Bronchial epithelial cell (primary cell): ENCODE measurements at regions not wholly inside any gene's neighbourhood (a gene's known extent, or its start where the extent isn't known, plus 50 kb on each side); places are given as distances from the start of the nearest gene placed in this dataset.

Experiments
- DNase-seq: peaks from one replicate; pipeline ENCODE4 v3.0.0-alpha.2; 2010; ENCODE audit warnings: low read depth
- FAIRE-seq: peaks from 2 replicates; lab custom pipeline; 2011; peaks lifted over from hg19 to GRCh38; lab: Jason Lieb, UNC
- H3K27me3 ChIP-seq: 2 replicates; pipeline ENCODE4 v1.5.1; 2011; ENCODE audit warnings: low read length; ENCODE audit not compliant: control insufficient read depth, insufficient read depth
- H3K36me3 ChIP-seq: 2 replicates; pipeline ENCODE4 v1.5.1; 2011; ENCODE audit warnings: low read length; ENCODE audit not compliant: control insufficient read depth, insufficient read depth
- H3K4me3 ChIP-seq: 2 replicates; pipeline ENCODE4 v1.5.1; 2011; ENCODE audit warnings: mild to moderate bottlenecking, low read depth, low read length, control low read depth
- CTCF ChIP-seq: IDR thresholded peaks from 2 replicates; pipeline ENCODE4 v1.5.1; 2011; ENCODE audit warnings: mild to moderate bottlenecking, moderate library complexity, low read length, control low read depth, inconsistent platforms; ENCODE audit not compliant: insufficient read depth, severe bottlenecking

GRCh38 chr10:106147021-106147420, 1017.5 kb downstream of the SORCS1 start:
- no peaks in the 10 kb centered on the region for H3K27me3 ChIP-seq
- TF ChIP-seq CTCF, result no peak
- H3K4me3 ChIP-seq, result no peak overlapping the region
- H3K36me3 ChIP-seq, result no peaks in the 10 kb centered on the region
- no peak for DNase-seq
- no peak for FAIRE-seq

DNA sequence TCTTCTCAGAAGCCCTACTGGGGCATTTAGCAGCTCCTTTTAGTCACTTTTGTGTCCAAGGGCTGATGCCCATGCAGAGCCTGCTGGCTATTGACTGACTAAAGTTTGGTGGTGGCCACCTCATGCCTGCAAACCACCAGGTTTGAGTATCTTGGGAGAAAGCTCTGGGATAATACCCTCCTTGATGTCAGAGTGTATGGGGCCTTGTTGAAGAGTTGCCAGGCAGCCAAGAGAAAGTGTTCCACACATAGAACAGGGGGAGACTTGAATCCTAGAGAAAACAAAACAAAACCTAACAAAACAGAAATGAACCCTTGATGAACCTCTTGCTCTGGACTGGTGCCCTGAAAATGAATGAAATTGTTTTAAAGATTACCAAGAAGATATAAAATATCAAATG, 1024.6 kb downstream of the SORCS1 start:
- FAIRE-seq (no peak), DNase-seq (no peak)
- Histone ChIP-seq H3K27me3 (no peaks in the 10 kb centered on the region), H3K4me3 (no peak overlapping the region), H3K36me3 (no peaks in the 10 kb centered on the region)
- no peak for TF ChIP-seq CTCF

GRCh38 chr10:106136175-106136574, 1028.3 kb downstream of the SORCS1 start:
- TF ChIP-seq CTCF, result no peak
- FAIRE-seq (no peak), DNase-seq (peak; percentile 69)
- H3K27me3 ChIP-seq, result no peaks in the 10 kb centered on the region
- H3K4me3 ChIP-seq, result no peak overlapping the region
- no peaks in the 10 kb centered on the region for H3K36me3 ChIP-seq

GRCh38 chr10:106134326-106135000, 1030.0 kb downstream of the SORCS1 start:
- Histone ChIP-seq H3K36me3 (no peaks in the 10 kb centered on the region), H3K4me3 (no peak overlapping the region), H3K27me3 (no peaks in the 10 kb centered on the region)
- DNase-seq, result peak; percentile 64
- no peak for FAIRE-seq
- TF ChIP-seq CTCF, result no peak

GRCh38 chr10:106133451-106133850, 1031.1 kb downstream of the SORCS1 start:
- no peak overlapping the region for H3K4me3 ChIP-seq
- TF ChIP-seq CTCF, result no peak
- no peaks in the 10 kb centered on the region for H3K27me3 ChIP-seq
- H3K36me3 ChIP-seq, result no peaks in the 10 kb centered on the region
- no peak for DNase-seq
- FAIRE-seq, result no peak

GRCh38 chr10:106132956-106133355, 1031.5 kb downstream of the SORCS1 start:
- TF ChIP-seq CTCF, result no peak
- FAIRE-seq (no peak), DNase-seq (no peak)
- Histone ChIP-seq H3K36me3 (no peaks in the 10 kb centered on the region), H3K27me3 (no peaks in the 10 kb centered on the region), H3K4me3 (no peak overlapping the region)
